ENCODE measurements at regions not wholly inside any gene's neighbourhood (a gene's known extent, or its start where the extent isn't known, plus 50 kb on each side); places are given as distances from the start of the nearest gene placed in this dataset.

GRCh38 chr22:49491726-49492125, 335.9 kb downstream of the BRD1 start:
- no peak for DNase-seq (ENCODE audit: low read depth)
- no peak for TF ChIP-seq CTCF (conservative IDR thresholded peaks at IDR 0.05; ENCODE audit: low read depth, low read length)
- H3K4me3 ChIP-seq (ENCODE audit: low read depth, low read length): no peak overlapping the region

DNA sequence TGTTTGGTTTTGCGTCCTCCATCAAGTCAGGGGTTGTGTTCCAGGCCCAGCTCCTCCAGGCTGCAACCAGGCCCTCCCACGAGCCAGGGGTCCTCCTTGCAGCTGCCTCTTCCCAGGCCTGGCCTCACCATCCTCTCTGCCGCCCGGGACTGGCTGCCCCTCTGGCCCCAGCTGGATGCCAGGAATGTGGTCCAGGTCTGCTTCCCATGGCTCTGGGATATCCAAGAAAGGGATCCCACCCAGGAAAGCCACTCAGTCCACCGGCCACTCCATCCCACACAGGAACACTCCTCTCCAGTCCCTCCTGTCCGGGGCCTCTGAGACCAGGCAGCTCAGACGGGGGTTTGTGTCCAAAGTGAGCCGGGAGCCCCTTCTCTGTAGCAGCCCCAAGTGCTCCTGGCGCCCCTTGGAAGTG, 336.4 kb downstream of the BRD1 start:
- H3K4me3 ChIP-seq (ENCODE audit: low read depth, low read length): no peak overlapping the region
- no peak for TF ChIP-seq CTCF (conservative IDR thresholded peaks at IDR 0.05; ENCODE audit: low read depth, low read length)
- DNase-seq (ENCODE audit: low read depth): no peak

GRCh38 chr22:49490692-49491091, 337.0 kb downstream of the BRD1 start:
- DNase-seq (ENCODE audit: low read depth): no peak
- no peak overlapping the region for H3K4me3 ChIP-seq (ENCODE audit: low read depth, low read length)
- TF ChIP-seq CTCF (conservative IDR thresholded peaks at IDR 0.05; ENCODE audit: low read depth, low read length): no peak

- no peak for DNase-seq (ENCODE audit: low read depth)
- TF ChIP-seq CTCF (conservative IDR thresholded peaks at IDR 0.05; ENCODE audit: low read depth, low read length): no peak
- H3K4me3 ChIP-seq (ENCODE audit: low read depth, low read length): no peak overlapping the region
Observed at GRCh38 chr22:49489821-49490220, 337.9 kb downstream of the BRD1 start.

DNA sequence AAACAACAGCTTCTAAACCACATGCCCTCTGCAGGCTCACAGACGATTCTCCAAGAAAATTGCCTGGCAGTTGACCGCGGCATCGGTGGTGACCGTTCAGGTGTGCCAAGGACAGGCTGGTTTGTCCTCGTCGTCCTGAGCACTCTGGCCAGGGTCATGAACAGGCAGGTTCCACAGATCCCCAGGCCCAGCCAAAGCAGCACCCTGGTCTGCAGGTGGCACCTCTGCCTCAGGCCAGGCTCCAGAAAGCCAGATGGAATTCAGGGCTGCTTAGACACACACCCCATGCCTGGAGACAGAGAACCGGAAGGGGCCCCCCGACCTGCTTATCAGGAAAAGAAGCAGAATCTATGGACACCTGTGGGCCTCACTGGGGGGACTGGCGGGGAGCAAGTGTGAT, 338.7 kb downstream of the BRD1 start:
- no peak for DNase-seq (ENCODE audit: low read depth)
- H3K4me3 ChIP-seq (ENCODE audit: low read depth, low read length): no peak overlapping the region
- TF ChIP-seq CTCF (conservative IDR thresholded peaks at IDR 0.05; ENCODE audit: low read depth, low read length): no peak

DNA sequence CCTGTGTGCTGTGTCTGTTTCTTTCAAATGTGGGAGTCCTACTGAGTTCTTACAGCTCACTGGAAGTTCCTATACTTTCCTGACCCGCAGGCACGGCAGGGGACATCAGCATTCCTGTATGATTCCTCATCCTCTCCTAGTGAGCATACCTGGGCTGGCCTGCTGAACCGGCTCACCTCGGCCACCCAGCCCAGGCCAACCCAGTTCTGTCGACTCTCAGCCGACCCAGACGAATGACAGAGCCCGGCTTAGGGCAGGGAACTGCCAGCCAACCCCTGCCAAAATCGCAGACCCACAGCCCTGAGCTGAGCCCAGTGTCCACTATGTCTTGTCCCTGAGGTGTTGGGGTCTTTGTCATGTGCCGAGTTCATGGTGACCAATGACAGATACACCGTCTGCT, 339.7 kb downstream of the BRD1 start:
- TF ChIP-seq CTCF (conservative IDR thresholded peaks at IDR 0.05; ENCODE audit: low read depth, low read length): no peak
- no peak for DNase-seq (ENCODE audit: low read depth)
- H3K4me3 ChIP-seq (ENCODE audit: low read depth, low read length): no peak overlapping the region

- H3K4me3 ChIP-seq (ENCODE audit: low read depth, low read length): no peak overlapping the region
- no peak for DNase-seq (ENCODE audit: low read depth)
- TF ChIP-seq CTCF (conservative IDR thresholded peaks at IDR 0.05; ENCODE audit: low read depth, low read length): no peak
Observed at GRCh38 chr22:49486225-49486624, 341.4 kb downstream of the BRD1 start.
